GM23338 (cell line): ENCODE measurements at regions not wholly inside any gene's neighbourhood (a gene's known extent, or its start where the extent isn't known, plus 50 kb on each side); places are given as distances from the start of the nearest gene placed in this dataset.
A peak's percentile ranks its signal among the peaks of the same experiment; 100 is the strongest.

Source experiments
- ATAC-seq: fragments of 200-7000 bp; cut with Tn5 transposase; 3 replicates; pipeline ENCODE4 v1.9.1; 2020
- DNase-seq: peaks from one replicate; pipeline ENCODE4 v3.0.0-alpha.2; 2015; ENCODE audit warnings: low spot score
- H2AFZ ChIP-seq: fragments of 200-600 bp; sonication (generic); 2 replicates; pipeline ENCODE4 v1.8.0; 2016; ENCODE audit warnings: antibody characterized with exemption, mild to moderate bottlenecking, moderate library complexity
- H3F3A ChIP-seq: fragments of 200-600 bp; sonication (generic); replicated peaks from 2 replicates; pipeline ENCODE4 v1.8.0; 2017; ENCODE audit warnings: antibody characterized with exemption, mixed run types, low read depth
- H3K27ac ChIP-seq: fragments of 200-600 bp; sonication (generic); 2 replicates; pipeline ENCODE4 v1.6.1; 2016; ENCODE audit warnings: low read depth
- H3K27me3 ChIP-seq: fragments of 200-600 bp; sonication (generic); 2 replicates; pipeline ENCODE4 v1.8.0; 2016; ENCODE audit warnings: mild to moderate bottlenecking, mixed run types, moderate library complexity; ENCODE audit not compliant: insufficient read depth
- H3K36me3 ChIP-seq: fragments of 200-600 bp; sonication (generic); 2 replicates; pipeline ENCODE4 v1.8.0; 2016; ENCODE audit warnings: mild to moderate bottlenecking; ENCODE audit not compliant: insufficient read depth
- H3K4me1 ChIP-seq: fragments of 200-600 bp; sonication (generic); 2 replicates; pipeline ENCODE4 v1.8.0; 2016; ENCODE audit warnings: mild to moderate bottlenecking, moderate library complexity; ENCODE audit not compliant: insufficient read depth
- H3K4me2 ChIP-seq: fragments of 200-600 bp; sonication (generic); 2 replicates; pipeline ENCODE4 v1.7.1; 2017; ENCODE audit warnings: mixed run types
- H3K4me3 ChIP-seq: fragments of 200-600 bp; sonication (generic); 2 replicates; pipeline ENCODE4 v1.6.1; 2016; ENCODE audit warnings: mixed run types
- H3K79me2 ChIP-seq: fragments of 200-600 bp; sonication (generic); replicated peaks from 2 replicates; pipeline ENCODE4 v1.8.0; 2017; ENCODE audit warnings: mild to moderate bottlenecking; ENCODE audit not compliant: insufficient read depth
- H3K9me2 ChIP-seq: fragments of 200-600 bp; sonication (generic); 2 replicates; pipeline ENCODE4 v1.8.0; 2017; ENCODE audit not compliant: insufficient read depth
- H4K20me1 ChIP-seq: fragments of 200-600 bp; sonication (generic); replicated peaks from 2 replicates; pipeline ENCODE4 v1.8.0; 2017; ENCODE audit warnings: mild to moderate bottlenecking; ENCODE audit not compliant: insufficient read depth
- H3K27ac Mint-ChIP-seq: 2 replicates; pipeline ENCODE4 v1.8.0; 2020; ENCODE audit warnings: inconsistent platforms, mild to moderate bottlenecking, moderate library complexity, mixed read lengths
- H3K27me3 Mint-ChIP-seq: 3 replicates; pipeline ENCODE4 v1.8.0; 2022; ENCODE audit warnings: low read depth, mild to moderate bottlenecking, moderate library complexity, mixed read lengths, inconsistent platforms; ENCODE audit not compliant: insufficient read depth, poor library complexity
- H3K36me3 Mint-ChIP-seq: 3 replicates; pipeline ENCODE4 v1.8.0; 2021; ENCODE audit warnings: low read depth, mild to moderate bottlenecking, inconsistent platforms, moderate library complexity, mixed read lengths
- H3K4me1 Mint-ChIP-seq: 3 replicates; pipeline ENCODE4 v1.8.0; 2020; ENCODE audit warnings: mild to moderate bottlenecking, inconsistent platforms, mixed read lengths
- H3K4me3 Mint-ChIP-seq: 3 replicates; pipeline ENCODE4 v1.8.0; 2021; ENCODE audit warnings: moderate library complexity, mild to moderate bottlenecking, inconsistent platforms, mixed read lengths
- H3K9me3 Mint-ChIP-seq: 3 replicates; pipeline ENCODE4 v1.8.0; 2020; ENCODE audit warnings: moderate library complexity, mild to moderate bottlenecking, inconsistent platforms, mixed read lengths
- CREB1 ChIP-seq: fragments of 250-450 bp; sonication (Bioruptor Pico); IDR thresholded peaks from 2 replicates; pipeline ENCODE4 v1.5.0; 2020; ENCODE audit warnings: low read depth, mild to moderate bottlenecking, moderate library complexity
- EZH2phosphoT487 ChIP-seq: fragments of 200-600 bp; sonication (generic); IDR thresholded peaks from one replicate; pipeline ENCODE4 v1.8.1; 2018; ENCODE audit warnings: antibody characterized with exemption; ENCODE audit not compliant: unreplicated experiment
- NANOG ChIP-seq: IDR thresholded peaks from 2 replicates; pipeline ENCODE4 v1.6.1; 2016; ENCODE audit warnings: antibody characterized with exemption, borderline replicate concordance
- REST ChIP-seq: IDR thresholded peaks from one replicate; pipeline ENCODE4 v1.6.1; 2018; ENCODE audit warnings: antibody characterized with exemption; ENCODE audit not compliant: unreplicated experiment
- ZNF114 ChIP-seq: fragments of 250-450 bp; sonication (Bioruptor Pico); IDR thresholded peaks from 2 replicates; pipeline ENCODE4 v1.5.0; 2020; ENCODE audit warnings: mild to moderate bottlenecking, moderate library complexity
- TF ChIP-seq, protein P1 (sequence below): IDR thresholded peaks from 2 replicates; pipeline ENCODE4 v1.6.1; 2016; ENCODE audit warnings: antibody characterized with exemption

DNA sequence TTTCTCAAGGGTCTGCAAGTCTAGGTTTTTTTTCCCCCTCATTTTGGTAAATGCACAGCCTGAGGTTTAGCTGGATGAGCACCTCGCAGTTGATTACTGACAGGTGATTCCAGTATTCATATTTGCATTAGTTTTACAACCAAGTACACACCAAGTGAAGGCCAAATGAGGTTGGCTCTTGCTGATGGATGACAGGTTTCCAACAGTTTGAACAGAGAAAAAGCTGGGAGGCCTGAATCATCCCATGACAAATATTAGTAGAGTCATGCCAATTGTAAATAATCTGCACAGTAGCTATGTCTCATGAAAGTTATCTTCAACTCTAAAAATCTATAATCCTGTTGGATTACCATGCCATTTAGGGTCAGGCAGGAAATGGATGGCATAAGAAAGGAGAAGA is 399.8 kb downstream of the HTR7 start:
- H3K4me2 ChIP-seq = no peak overlapping the region
- no peak for TF ChIP-seq NANOG
- no peaks in the 10 kb centered on the region for H3K79me2 ChIP-seq
- no peaks in the 10 kb centered on the region for H3K4me1 ChIP-seq
- no peaks in the 10 kb centered on the region for H4K20me1 ChIP-seq
- no peaks in the 10 kb centered on the region for H3K9me3 Mint-ChIP-seq
- H2AFZ ChIP-seq = no peak overlapping the region
- no peak overlapping the region for H3K4me3 Mint-ChIP-seq
- H3K27ac ChIP-seq = no peak overlapping the region
- H3K27me3 Mint-ChIP-seq = peaks cover 2% of the 10 kb centered on the region
- H3K9me2 ChIP-seq = peaks cover 8% of the 10 kb centered on the region; the same call in 1 of the 2 replicates
- no peaks in the 10 kb centered on the region for H3K27me3 ChIP-seq
- no peaks in the 10 kb centered on the region for H3K36me3 Mint-ChIP-seq
- no peak for ATAC-seq
- H3K36me3 ChIP-seq = no peaks in the 10 kb centered on the region
- H3F3A ChIP-seq = no peaks in the 10 kb centered on the region
- H3K27ac Mint-ChIP-seq = no peak overlapping the region
- H3K4me1 Mint-ChIP-seq = peaks cover 9% of the 10 kb centered on the region
- no peak for DNase-seq
- no peak overlapping the region for H3K4me3 ChIP-seq

DNA sequence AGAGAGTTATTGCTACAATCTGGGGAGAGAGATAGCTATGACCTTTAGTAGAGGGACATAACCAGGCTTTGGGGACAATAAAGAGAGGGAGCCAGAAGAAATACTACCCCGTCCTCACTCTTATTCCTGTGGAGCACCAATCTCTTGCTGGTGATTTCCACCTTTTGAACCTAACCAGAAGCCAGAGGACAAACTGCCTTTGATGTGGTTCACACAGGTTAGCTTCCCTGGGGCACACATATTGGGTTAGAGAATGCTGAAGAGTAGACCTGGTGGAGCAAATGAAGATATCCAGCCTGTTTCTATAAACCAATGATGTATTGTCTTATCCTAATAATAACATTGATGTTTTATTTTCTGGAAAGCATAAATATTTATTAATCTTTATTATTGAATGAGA is 399.3 kb downstream of the HTR7 start:
- no peaks in the 10 kb centered on the region for H3F3A ChIP-seq
- Mint-ChIP-seq H3K4me3 (no peak overlapping the region), H3K27me3 (peaks cover 2% of the 10 kb centered on the region), H3K27ac (no peak overlapping the region), H3K9me3 (no peaks in the 10 kb centered on the region), H3K36me3 (no peaks in the 10 kb centered on the region), H3K4me1 (peaks cover 9% of the 10 kb centered on the region)
- H3K27ac ChIP-seq = no peak overlapping the region
- ATAC-seq (no peak), DNase-seq (no peak)
- peaks cover 8% of the 10 kb centered on the region; the same call in 1 of the 2 replicates for H3K9me2 ChIP-seq
- H3K4me1 ChIP-seq = no peaks in the 10 kb centered on the region
- no peak overlapping the region for H3K4me2 ChIP-seq
- no peak overlapping the region for H3K4me3 ChIP-seq
- no peak overlapping the region for H2AFZ ChIP-seq
- no peaks in the 10 kb centered on the region for H4K20me1 ChIP-seq
- no peaks in the 10 kb centered on the region for H3K36me3 ChIP-seq
- H3K79me2 ChIP-seq = no peaks in the 10 kb centered on the region
- no peak for TF ChIP-seq CREB1 (CRISPR knock-in tag)
- TF ChIP-seq, protein P1, sequence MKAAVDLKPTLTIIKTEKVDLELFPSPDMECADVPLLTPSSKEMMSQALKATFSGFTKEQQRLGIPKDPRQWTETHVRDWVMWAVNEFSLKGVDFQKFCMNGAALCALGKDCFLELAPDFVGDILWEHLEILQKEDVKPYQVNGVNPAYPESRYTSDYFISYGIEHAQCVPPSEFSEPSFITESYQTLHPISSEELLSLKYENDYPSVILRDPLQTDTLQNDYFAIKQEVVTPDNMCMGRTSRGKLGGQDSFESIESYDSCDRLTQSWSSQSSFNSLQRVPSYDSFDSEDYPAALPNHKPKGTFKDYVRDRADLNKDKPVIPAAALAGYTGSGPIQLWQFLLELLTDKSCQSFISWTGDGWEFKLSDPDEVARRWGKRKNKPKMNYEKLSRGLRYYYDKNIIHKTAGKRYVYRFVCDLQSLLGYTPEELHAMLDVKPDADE = no peak
- TF ChIP-seq ZNF114 (CRISPR knock-in tag) = no peak
- TF ChIP-seq EZH2phosphoT487 = no peak
- no peaks in the 10 kb centered on the region for H3K27me3 ChIP-seq

GRCh38 chr10:90461437-90462155 is 396.2 kb downstream of the HTR7 start:
- H3K36me3 ChIP-seq = no peaks in the 10 kb centered on the region
- H3F3A ChIP-seq = no peaks in the 10 kb centered on the region
- no peak overlapping the region for H3K4me2 ChIP-seq
- TF ChIP-seq REST = no peak
- no peak for ATAC-seq
- H2AFZ ChIP-seq = peak overlapping the region; percentile 64; the same call in 1 of the 2 replicates
- Mint-ChIP-seq H3K27ac (peak overlapping the region; percentile 8; the same call in 1 of the 2 replicates), H3K36me3 (no peaks in the 10 kb centered on the region), H3K27me3 (peaks cover 2% of the 10 kb centered on the region), H3K4me1 (peaks cover 9% of the 10 kb centered on the region), H3K9me3 (no peaks in the 10 kb centered on the region), H3K4me3 (no peak overlapping the region)
- no peak overlapping the region for H3K27ac ChIP-seq
- H3K9me2 ChIP-seq = peaks cover 5% of the 10 kb centered on the region; the same call in 1 of the 2 replicates
- H3K27me3 ChIP-seq = no peaks in the 10 kb centered on the region
- no peak overlapping the region for H3K4me3 ChIP-seq
- no peak for DNase-seq
- H3K79me2 ChIP-seq = no peaks in the 10 kb centered on the region
- no peaks in the 10 kb centered on the region for H3K4me1 ChIP-seq
- H4K20me1 ChIP-seq = no peaks in the 10 kb centered on the region
